ENCODE measurements at regions not wholly inside any gene's neighbourhood (a gene's known extent, or its start where the extent isn't known, plus 50 kb on each side); places are given as distances from the start of the nearest gene placed in this dataset.

- intact Hi-C loops (cut with DNase I) = no loop called here
- DNase-seq = no peak
Observed at GRCh38 chr22:48765595-48765994, 1062.1 kb downstream of the BRD1 start.

GRCh38 chr22:48761546-48761945, 1066.1 kb downstream of the BRD1 start:
- H3K27ac ChIP-seq = no peak overlapping the region
- H3K36me3 ChIP-seq = no peaks in the 10 kb centered on the region
- peaks cover 0 to 4% (median 0%) of the 10 kb centered on the region in 3 donors for H3K27me3 ChIP-seq
- WGBS, 2 donors = 90 to 91% methylated on average over 14 of the region's 14 CpGs
- intact Hi-C loops (cut with DNase I) = no loop called here
- DNase-seq = peak; percentile 51
- peaks cover 0 to 4% (median 2%) of the 10 kb centered on the region in 4 donors for H3K9me3 ChIP-seq
- TF ChIP-seq EP300 (IDR thresholded peaks at IDR 0.05) (no peak), POLR2AphosphoS5 (IDR thresholded peaks at IDR 0.05) (no peak), POLR2A (IDR thresholded peaks at IDR 0.05) (no peak), CTCF (IDR thresholded peaks at IDR 0.05) (no peak)
- H3K4me1 ChIP-seq = no peaks in the 10 kb centered on the region
- H3K4me3 ChIP-seq = no peak overlapping the region

More at GRCh38 chr22:48765595-48765994, 1062.1 kb downstream of the BRD1 start:
- Histone ChIP-seq H3K27ac (no peak overlapping the region), H3K27me3 (no peaks in the 10 kb centered on the region), H3K4me3 (no peak overlapping the region), H3K36me3 (no peaks in the 10 kb centered on the region), H3K4me1 (no peaks in the 10 kb centered on the region), H3K9me3 (peaks cover 0 to 19% (median 8%) of the 10 kb centered on the region in 4 donors)
- no peak for TF ChIP-seq EP300 (IDR thresholded peaks at IDR 0.05)
- no peak for TF ChIP-seq POLR2AphosphoS5 (IDR thresholded peaks at IDR 0.05)
- TF ChIP-seq POLR2A (IDR thresholded peaks at IDR 0.05) = no peak
- TF ChIP-seq CTCF (IDR thresholded peaks at IDR 0.05) = no peak
- 86 to 93% methylated on average over 5 of the region's 5 CpGs for WGBS, 2 donors

- intact Hi-C loops (cut with DNase I) = no loop called here
- no peak overlapping the region for H3K27ac ChIP-seq
- H3K9me3 ChIP-seq = peaks cover 0 to 4% (median 2%) of the 10 kb centered on the region in 4 donors
- H3K4me3 ChIP-seq = no peak overlapping the region
- TF ChIP-seq POLR2AphosphoS5 (IDR thresholded peaks at IDR 0.05) (no peak), CTCF (IDR thresholded peaks at IDR 0.05) (no peak), POLR2A (IDR thresholded peaks at IDR 0.05) (no peak), EP300 (IDR thresholded peaks at IDR 0.05) (no peak)
- peaks cover 0 to 10% (median 0%) of the 10 kb centered on the region in 3 donors for H3K27me3 ChIP-seq
- H3K36me3 ChIP-seq = no peaks in the 10 kb centered on the region
- peak; percentile 47 for DNase-seq
- no peaks in the 10 kb centered on the region for H3K4me1 ChIP-seq
- 80 to 86% methylated on average over 19 of the region's 19 CpGs for WGBS, 2 donors
Observed at GRCh38 chr22:48760481-48761390, 1066.9 kb downstream of the BRD1 start.

- intact Hi-C loops (cut with DNase I) = no loop called here
- H3K27ac ChIP-seq = no peak overlapping the region
- peaks cover 4 to 18% (median 5%) of the 10 kb centered on the region in 3 donors for H3K27me3 ChIP-seq
- 86 to 95% methylated on average over 22 of the region's 22 CpGs for whole genome bisulfite sequencing, 2 donors
- TF ChIP-seq POLR2AphosphoS5 (IDR thresholded peaks at IDR 0.05) (no peak), POLR2A (IDR thresholded peaks at IDR 0.05) (no peak), EP300 (IDR thresholded peaks at IDR 0.05) (no peak), CTCF (IDR thresholded peaks at IDR 0.05) (no peak)
- no peaks in the 10 kb centered on the region for H3K4me1 ChIP-seq
- no peak overlapping the region for H3K4me3 ChIP-seq
- H3K36me3 ChIP-seq = no peaks in the 10 kb centered on the region
- peak; percentile 39 for DNase-seq
- H3K9me3 ChIP-seq = no peaks in the 10 kb centered on the region
Observed at GRCh38 chr22:48758881-48759875, 1068.5 kb downstream of the BRD1 start.
